ELF-1 (cell line): ENCODE measurements at regions not wholly inside any gene's neighbourhood (a gene's known extent, or its start where the extent isn't known, plus 50 kb on each side); places are given as distances from the start of the nearest gene placed in this dataset.

ENCODE experiments used
- DNase-seq: peaks from one replicate; pipeline ENCODE4 v3.0.0-alpha.2; 2016; ENCODE audit warnings: low read depth, low spot score

GRCh38 chr5:4189317-4189716 lies 593.7 kb downstream of the IRX1 start:
- DNase-seq: no peak

DNA sequence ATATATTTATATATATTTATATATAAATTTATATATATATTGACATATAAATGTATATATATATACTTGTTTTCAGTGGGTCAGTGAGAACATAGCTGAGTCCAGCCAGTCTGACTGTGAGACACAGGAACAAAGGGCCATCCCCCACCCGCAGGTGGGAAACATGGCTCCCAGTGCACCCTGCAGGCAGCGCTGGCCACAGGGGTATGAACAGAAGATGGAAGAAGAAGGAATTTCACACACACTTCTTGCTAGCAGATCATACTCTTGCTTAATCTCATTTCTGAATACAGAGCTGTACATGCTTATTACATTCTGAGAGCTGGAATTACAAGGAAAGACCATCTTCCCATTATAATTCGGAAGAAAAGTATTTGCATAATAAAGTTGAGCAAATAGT lies 595.4 kb downstream of the IRX1 start:
- DNase-seq: peak; percentile 26

DNA sequence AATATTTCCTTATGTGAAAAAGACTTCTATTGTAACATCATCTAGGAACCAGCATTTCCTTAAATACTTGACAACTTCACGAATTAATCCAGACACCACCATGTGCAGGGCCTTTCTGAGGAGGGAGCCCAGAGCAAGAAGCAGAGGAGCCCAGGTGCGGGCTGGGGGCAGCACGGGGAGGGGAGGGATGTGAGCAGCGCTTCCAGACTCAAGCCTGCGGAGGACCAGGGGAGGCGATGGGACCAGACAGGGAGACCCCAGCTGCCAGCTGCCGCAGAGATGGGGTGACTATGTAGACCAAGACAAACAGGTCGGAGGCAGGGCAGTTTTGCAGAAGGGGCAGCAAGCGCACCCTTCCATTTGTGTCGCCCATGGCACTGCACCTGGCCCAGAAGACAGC lies 596.1 kb downstream of the IRX1 start:
- DNase-seq: no peak

GRCh38 chr5:4192111-4192510 lies 596.5 kb downstream of the IRX1 start:
- no peak for DNase-seq

DNA sequence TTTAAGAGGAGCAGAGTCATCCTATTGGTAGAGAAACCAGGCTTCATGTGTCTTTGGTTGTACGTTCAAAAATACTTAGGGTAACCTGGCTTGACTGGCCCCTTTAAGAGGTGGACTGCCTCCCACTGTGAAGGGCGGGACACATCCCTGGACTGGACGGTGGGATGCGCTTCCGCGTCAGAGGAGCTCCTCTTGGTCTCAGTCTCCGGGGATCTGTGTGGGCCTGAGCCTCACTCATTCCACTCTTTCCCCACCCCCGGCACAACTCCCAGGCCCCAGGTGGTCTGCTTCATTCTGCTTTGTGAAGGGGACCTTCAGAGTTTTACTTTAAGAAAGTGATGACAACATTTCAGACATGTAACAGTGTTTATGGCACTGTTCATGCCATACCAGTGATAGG lies 601.1 kb downstream of the IRX1 start:
- DNase-seq: no peak

DNA sequence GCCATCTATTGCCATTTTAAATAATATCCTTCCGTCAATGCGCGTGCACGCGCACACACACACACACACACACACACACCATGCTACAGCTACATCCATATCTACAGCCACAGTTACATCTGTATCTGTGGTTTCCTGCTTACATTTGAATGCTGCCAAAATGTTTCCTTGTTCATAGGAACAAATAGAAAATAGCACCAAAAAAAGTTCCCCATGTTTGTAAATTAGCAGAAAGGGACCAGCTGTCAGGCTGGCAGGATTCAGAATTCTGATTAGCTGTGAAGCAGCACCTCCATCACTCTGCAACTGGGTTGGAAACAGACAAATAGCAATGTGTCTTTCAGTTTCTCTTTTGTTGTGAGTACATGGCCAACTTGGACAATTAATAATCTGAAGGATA lies 601.5 kb downstream of the IRX1 start:
- no peak for DNase-seq

GRCh38 chr5:4198461-4198860 lies 602.8 kb downstream of the IRX1 start:
- DNase-seq: no peak

- DNase-seq: peak; percentile 48
Observed at GRCh38 chr5:4199049-4199841, 603.6 kb downstream of the IRX1 start.

DNA sequence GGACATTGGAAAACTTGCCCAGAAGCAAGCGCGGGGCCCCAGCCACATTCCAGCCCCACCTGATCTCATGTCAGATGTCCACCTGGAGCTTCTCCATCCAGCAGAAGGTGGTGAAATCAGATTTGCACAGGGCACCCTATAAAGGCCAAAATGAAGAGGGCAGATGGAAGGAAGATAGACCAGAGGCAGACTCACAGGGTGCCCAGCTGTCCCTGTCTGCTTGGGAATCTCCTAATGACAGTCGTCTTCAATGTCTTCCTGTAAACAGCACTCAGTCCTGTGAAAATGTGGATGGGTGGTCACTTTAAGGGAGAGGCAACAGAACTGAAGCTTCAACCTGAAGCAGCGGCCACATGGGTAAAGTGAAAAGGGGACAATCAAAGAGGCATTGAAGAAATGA lies 607.5 kb downstream of the IRX1 start:
- DNase-seq: no peak

DNA sequence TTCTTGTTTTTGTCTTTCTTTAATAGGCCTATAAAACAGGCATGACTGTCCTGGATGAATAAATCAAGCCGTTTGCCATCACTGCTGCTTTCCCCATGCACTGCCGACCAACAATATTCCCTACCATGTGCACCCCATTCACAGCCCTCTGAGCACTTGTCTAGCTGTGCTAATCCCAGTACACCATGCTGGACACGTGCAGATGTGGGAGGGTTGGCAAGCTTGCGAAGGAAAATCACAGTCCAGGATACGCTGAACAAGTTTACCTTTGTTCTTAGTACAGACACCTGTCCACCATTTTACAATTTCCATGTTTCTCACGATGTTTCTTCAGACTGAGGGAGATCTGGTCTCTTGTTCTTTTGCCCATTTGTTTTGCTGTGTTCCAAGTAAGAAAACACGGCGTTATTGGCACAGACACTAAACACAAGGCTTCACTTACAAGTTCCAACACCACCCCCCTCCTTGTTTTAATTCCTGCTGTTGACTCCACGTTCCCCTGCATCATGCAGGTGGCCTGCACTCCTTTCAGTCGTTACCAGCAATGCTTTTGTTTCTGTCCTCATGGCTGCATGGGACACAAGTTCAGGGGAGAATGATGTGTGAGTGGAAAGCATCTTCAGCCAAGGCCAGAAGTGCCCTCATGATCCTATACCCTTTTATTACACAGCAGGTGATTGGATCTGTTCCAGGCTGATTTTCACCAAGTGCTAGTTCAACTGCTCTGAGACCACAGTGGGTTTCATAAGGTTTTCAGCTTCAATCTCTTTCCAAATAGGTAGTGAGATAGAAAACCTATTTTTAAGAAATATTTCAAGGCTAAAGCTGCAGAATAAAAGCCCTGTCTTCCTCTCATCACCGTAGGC lies 608.9 kb downstream of the IRX1 start:
- no peak for DNase-seq

DNA sequence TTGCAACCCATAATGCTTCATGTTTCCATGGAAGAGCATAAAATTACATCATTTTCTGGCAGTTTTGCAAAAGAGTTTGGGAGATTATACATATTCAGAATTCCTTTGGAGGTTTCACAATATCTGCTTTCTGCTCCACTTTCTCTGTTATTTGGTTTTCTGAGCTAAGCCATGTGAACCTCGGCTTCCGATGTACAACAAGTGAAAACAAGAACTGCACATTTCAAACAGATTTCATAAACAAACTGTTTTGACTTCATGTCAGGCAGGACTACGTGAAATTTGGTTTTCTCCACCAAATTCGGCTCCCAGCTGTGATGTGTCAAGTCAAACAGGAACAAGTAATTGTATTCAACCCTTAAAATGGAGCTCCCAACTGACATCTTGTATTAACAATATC lies 609.8 kb downstream of the IRX1 start:
- no peak for DNase-seq

- DNase-seq: peak; percentile 87
Observed at GRCh38 chr5:4206127-4206526, 610.5 kb downstream of the IRX1 start.

- DNase-seq: no peak
Observed at GRCh38 chr5:4207486-4207885, 611.9 kb downstream of the IRX1 start.

GRCh38 chr5:4208537-4208936 lies 612.9 kb downstream of the IRX1 start:
- DNase-seq: no peak

DNA sequence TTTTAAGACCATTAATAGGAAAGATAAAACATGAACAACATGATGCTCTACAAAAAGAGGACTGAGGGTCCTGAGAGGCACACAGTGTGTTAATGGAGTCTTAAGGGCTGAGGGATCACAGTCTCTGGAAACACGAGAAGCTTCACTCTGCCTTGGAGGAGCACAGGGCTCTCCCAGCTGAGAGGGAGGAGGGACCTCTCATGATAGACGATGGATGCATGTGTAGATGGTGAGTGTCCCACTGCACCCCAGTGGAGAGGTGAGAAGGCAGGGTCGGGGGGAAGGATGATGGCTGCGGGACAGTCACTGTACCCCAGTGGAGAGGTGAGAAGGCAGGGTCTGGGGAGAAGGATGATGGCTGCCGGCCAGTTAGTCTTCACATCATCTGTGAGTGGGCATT lies 613.4 kb downstream of the IRX1 start:
- DNase-seq: no peak

- peak; percentile 56 for DNase-seq
Observed at GRCh38 chr5:4212071-4212739, 616.6 kb downstream of the IRX1 start.

DNA sequence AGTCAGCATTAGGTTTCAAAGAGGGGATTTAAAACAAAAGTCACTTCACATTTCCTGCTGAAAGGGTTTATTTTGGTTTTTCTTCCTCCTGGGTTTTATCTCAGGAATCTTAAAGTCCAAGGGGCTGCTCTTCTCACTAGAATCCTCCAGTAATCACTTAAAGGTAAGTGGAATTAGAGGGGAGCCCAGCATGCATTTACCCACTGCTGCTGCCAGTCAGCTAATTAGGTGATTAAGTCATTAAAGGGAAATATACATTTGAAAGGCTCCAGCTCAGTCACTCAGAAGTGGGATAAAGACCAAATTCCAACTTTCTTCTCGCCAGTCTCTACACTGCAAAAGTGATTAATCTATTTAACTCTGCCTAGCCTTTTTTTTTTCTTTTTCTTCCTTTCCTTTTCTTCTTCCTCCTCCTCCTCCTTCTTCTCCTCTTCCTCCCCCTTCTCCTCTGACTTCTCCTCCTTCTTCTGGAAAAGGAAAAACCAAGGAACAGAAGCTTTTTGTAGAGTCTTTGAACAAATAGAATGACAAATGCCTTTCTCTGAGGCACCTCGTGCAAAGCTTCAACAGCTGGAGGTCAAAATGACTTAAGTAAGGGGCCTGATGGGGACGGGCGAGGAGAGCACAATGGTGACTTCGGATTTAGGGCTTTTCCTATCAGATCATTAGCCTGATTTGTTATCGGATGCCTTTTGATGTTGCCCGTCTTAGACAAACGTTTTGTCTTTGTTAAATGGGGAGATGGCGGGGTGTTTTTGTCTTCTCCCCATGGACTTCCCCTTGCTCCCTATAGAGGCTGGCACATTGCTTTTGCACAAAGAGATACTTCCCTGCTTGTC lies 617.6 kb downstream of the IRX1 start:
- peak; percentile 78 for DNase-seq

DNA sequence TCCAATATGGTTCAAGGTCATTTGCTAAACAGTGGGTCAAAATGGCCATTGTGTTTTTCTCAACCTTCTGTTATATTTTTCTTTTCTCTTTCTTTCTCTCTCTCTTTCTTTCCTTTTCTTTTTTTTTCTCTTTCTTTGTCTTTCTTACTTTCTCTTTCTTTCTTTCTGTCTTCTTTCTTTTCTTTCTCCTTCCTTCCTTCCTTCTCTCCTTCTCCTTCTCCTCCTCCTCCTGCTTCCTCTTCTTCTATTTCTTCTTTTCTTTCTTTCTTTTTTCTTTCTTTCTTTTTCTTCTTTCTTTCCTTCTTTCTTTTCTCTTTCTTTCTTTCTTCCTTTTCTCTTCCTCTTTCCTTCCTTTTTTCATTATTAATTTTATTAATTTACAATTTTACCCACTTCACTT lies 619.5 kb downstream of the IRX1 start:
- no peak for DNase-seq

DNA sequence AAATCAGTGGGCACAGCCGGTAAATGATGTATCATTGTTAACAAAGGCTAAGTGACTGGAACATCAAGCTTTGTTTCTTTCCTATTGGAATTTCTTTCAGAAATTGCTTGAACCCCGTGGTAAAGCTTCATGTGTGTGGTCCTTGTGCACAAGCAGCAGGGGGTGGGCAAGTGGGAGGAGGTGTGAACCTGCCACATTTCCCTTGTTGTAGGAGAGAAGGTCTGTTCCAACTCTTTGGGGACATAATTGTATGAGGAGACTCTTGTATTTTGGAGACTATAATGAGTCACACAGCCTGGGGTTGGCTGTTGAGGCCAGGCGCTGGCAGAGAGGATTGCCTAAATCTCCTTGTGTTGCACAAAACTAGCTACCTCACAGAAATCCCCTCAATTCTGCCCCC lies 620.5 kb downstream of the IRX1 start:
- DNase-seq: no peak

DNA sequence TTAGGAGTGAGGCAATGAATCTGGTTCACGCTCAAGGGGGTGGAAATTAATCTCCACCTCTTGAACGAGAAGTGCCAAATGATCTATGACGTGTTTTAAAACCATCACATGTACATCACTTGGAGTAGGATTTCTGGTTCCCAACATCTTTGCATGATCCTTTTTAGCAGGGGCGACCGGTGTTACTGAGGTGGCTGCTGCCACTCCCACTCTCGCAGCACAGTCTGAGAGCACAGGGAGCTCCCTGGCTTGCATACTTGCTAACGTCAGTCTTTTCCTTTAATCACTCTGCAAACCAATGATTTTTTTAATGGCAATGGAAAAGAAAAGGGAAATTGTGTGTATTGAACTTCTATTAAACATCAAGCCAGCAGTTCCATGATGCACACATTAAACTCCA lies 624.4 kb downstream of the IRX1 start:
- no peak for DNase-seq

- no peak for DNase-seq
Observed at GRCh38 chr5:4221048-4221447, 625.4 kb downstream of the IRX1 start.

GRCh38 chr5:4222147-4222546 lies 626.5 kb downstream of the IRX1 start:
- no peak for DNase-seq
